ENCODE measurements at regions not wholly inside any gene's neighbourhood (a gene's known extent, or its start where the extent isn't known, plus 50 kb on each side); places are given as distances from the start of the nearest gene placed in this dataset.

DNA sequence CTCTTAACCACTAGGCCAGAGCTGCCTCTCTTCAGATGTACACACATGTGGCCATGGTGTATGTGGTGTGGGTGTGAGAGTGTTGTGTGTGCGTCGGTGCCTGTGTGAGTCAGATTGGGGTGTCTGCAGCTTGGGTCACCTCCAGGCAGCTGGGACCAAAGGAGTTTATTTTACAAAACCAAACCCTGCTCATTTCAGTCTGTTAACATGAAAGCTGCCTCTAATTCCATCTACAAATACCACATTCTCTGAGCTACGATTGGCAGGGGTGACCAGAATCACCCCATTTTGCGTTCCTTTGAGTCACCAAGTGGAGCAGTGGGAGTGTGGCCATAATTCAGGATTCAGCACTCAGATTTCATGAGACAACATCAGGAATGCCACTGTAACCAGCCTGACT is 105.3 kb downstream of the IRX5 start:
- TF ChIP-seq CTCF (IDR thresholded peaks at IDR 0.05; ENCODE audit: poor library complexity) (no peak), EZH2phosphoT487 (IDR thresholded peaks at IDR 0.05; ENCODE audit: low read depth, severe bottlenecking, unreplicated experiment) (no peak)
